Dendritic cell treated with granulocyte-macrophage colony-stimulating factor and Interleukin-4, amounts not matched to agents 40 ng/mL and 50 ng/mL, for 4 days (primary cell): ENCODE measurements at regions not wholly inside any gene's neighbourhood (a gene's known extent, or its start where the extent isn't known, plus 50 kb on each side); places are given as distances from the start of the nearest gene placed in this dataset.

Experiments used
- H3K27ac Mint-ChIP-seq: one replicate; pipeline ENCODE4 v1.8.0; 2022; ENCODE audit warnings: mild to moderate bottlenecking, mixed read lengths
- H3K27me3 Mint-ChIP-seq: one replicate; pipeline ENCODE4 v1.8.0; 2022; ENCODE audit warnings: mild to moderate bottlenecking, mixed read lengths
- H3K36me3 Mint-ChIP-seq: one replicate; pipeline ENCODE4 v1.8.0; 2022; ENCODE audit warnings: low read depth, mixed read lengths
- H3K4me1 Mint-ChIP-seq: one replicate; pipeline ENCODE4 v1.8.0; 2022; ENCODE audit warnings: low read depth, mixed read lengths
- H3K4me3 Mint-ChIP-seq: one replicate; pipeline ENCODE4 v1.8.0; 2022; ENCODE audit warnings: mild to moderate bottlenecking, moderate library complexity, mixed read lengths
- H3K9me3 Mint-ChIP-seq: one replicate; pipeline ENCODE4 v1.8.0; 2022; ENCODE audit warnings: mixed read lengths
- intact Hi-C: fragments of 100-400 bp; cut with micrococcal nuclease; formaldehyde crosslinking; loops from one replicate; pipeline ENCODE4 v1.15.0; 2022

- no peak overlapping the region for H3K27ac Mint-ChIP-seq
- no peaks in the 10 kb centered on the region for H3K36me3 Mint-ChIP-seq
- intact Hi-C loops: no loop called here
- no peak overlapping the region for H3K4me3 Mint-ChIP-seq
- H3K9me3 Mint-ChIP-seq: no peaks in the 10 kb centered on the region
- H3K27me3 Mint-ChIP-seq: peaks cover 13% of the 10 kb centered on the region
- peaks cover 6% of the 10 kb centered on the region for H3K4me1 Mint-ChIP-seq
Observed at GRCh38 chr14:25118671-25119070, 68.7 kb upstream of the STXBP6 start.

- intact Hi-C loops: no loop called here
- Mint-ChIP-seq H3K4me3 (no peak overlapping the region), H3K4me1 (peaks cover 6% of the 10 kb centered on the region), H3K27me3 (peaks cover 20% of the 10 kb centered on the region), H3K36me3 (no peaks in the 10 kb centered on the region), H3K27ac (no peak overlapping the region), H3K9me3 (no peaks in the 10 kb centered on the region)
Observed at GRCh38 chr14:25117342-25117741, 67.4 kb upstream of the STXBP6 start.

GRCh38 chr14:25116607-25117006 lies 66.7 kb upstream of the STXBP6 start:
- intact Hi-C loops: no loop called here
- H3K4me3 Mint-ChIP-seq: no peak overlapping the region

DNA sequence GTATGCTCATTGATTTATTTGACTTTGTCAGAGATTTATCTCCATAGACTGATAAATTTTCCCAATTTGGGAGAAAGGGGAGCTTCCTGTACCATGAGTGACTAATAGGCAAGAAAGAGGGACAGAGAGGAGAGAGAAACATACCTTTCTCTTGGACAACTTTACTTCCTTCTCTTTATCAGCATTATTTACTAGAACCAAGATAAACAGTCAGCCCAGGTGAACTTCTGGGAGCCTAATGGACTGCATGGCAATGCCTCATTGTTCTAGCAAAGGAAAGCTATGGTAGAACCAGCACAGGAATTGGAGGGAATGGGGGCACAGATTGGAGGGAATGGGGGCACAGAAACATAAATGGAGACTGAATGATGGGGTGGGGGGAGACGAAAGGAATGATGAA lies 63.4 kb upstream of the STXBP6 start:
- no peaks in the 10 kb centered on the region for H3K36me3 Mint-ChIP-seq
- H3K4me3 Mint-ChIP-seq: no peak overlapping the region
- no peak overlapping the region for H3K27ac Mint-ChIP-seq
- H3K9me3 Mint-ChIP-seq: no peaks in the 10 kb centered on the region
- H3K4me1 Mint-ChIP-seq: no peaks in the 10 kb centered on the region
- H3K27me3 Mint-ChIP-seq: peaks cover 25% of the 10 kb centered on the region
- intact Hi-C loops: no loop called here

More at GRCh38 chr14:25116607-25117006, 66.7 kb upstream of the STXBP6 start:
- Mint-ChIP-seq H3K27ac (no peak overlapping the region), H3K4me1 (no peaks in the 10 kb centered on the region), H3K36me3 (no peaks in the 10 kb centered on the region), H3K9me3 (no peaks in the 10 kb centered on the region), H3K27me3 (peaks cover 20% of the 10 kb centered on the region)

- no peaks in the 10 kb centered on the region for H3K36me3 Mint-ChIP-seq
- H3K9me3 Mint-ChIP-seq: no peaks in the 10 kb centered on the region
- no peak overlapping the region for H3K27ac Mint-ChIP-seq
- intact Hi-C loops: no loop called here
- no peaks in the 10 kb centered on the region for H3K4me1 Mint-ChIP-seq
- H3K4me3 Mint-ChIP-seq: no peak overlapping the region
- peaks cover 24% of the 10 kb centered on the region for H3K27me3 Mint-ChIP-seq
Observed at GRCh38 chr14:25111061-25111601, 61.2 kb upstream of the STXBP6 start.

DNA sequence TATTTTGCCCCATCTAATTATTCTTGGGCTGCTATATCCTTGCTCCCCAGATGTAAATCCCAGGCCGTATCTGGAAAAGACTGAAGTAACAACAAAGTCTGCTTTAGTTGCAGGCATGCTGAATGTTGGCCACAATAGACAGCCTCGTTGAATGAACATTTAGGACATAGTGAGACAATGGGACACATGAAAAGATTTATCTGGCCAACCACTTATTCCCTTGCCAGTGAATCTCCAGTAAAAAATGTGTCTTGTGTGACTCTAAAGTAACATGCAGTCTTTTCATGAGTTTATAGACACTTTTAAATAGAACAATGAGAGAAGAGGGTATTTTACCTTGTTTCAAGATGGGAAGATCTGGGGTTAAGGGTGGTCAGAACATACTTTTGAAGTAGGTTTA lies 60.2 kb upstream of the STXBP6 start:
- intact Hi-C loops: no loop called here
- H3K4me3 Mint-ChIP-seq: no peak overlapping the region
- H3K4me1 Mint-ChIP-seq: peaks cover 2% of the 10 kb centered on the region
- H3K27me3 Mint-ChIP-seq: peaks cover 22% of the 10 kb centered on the region
- no peaks in the 10 kb centered on the region for H3K9me3 Mint-ChIP-seq
- no peaks in the 10 kb centered on the region for H3K36me3 Mint-ChIP-seq
- no peak overlapping the region for H3K27ac Mint-ChIP-seq

GRCh38 chr14:25108959-25109358 lies 59.0 kb upstream of the STXBP6 start:
- intact Hi-C loops: no loop called here
- no peak overlapping the region for H3K27ac Mint-ChIP-seq
- no peaks in the 10 kb centered on the region for H3K36me3 Mint-ChIP-seq
- peaks cover 19% of the 10 kb centered on the region for H3K27me3 Mint-ChIP-seq
- H3K9me3 Mint-ChIP-seq: no peaks in the 10 kb centered on the region
- H3K4me3 Mint-ChIP-seq: no peak overlapping the region
- peaks cover 12% of the 10 kb centered on the region for H3K4me1 Mint-ChIP-seq

GRCh38 chr14:25108291-25108690 lies 58.3 kb upstream of the STXBP6 start:
- Mint-ChIP-seq H3K27me3 (peaks cover 13% of the 10 kb centered on the region), H3K9me3 (no peaks in the 10 kb centered on the region), H3K4me3 (no peak overlapping the region), H3K36me3 (no peaks in the 10 kb centered on the region), H3K4me1 (peaks cover 18% of the 10 kb centered on the region), H3K27ac (no peak overlapping the region)
- intact Hi-C loops: no loop called here

DNA sequence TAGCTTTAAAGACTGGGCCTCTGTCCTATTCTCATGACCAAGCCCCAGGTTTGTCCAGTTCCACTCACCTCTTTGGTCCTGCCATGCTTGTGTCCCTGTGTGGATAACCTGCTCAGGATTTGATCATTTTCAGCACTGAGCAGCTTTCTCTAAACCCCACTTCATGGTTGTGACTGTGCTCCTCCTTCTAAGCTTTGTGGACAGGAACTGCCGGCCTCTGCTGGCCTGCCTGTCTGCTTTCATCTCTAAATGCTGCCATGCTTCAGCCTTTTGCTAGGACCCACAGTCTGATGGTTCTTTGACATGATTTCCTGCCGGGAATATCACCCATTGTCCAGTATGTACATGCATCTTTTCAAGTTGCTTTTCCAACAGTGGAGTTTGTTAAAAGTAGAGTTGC lies 53.9 kb upstream of the STXBP6 start:
- Mint-ChIP-seq H3K27me3 (peaks cover 2% of the 10 kb centered on the region), H3K9me3 (no peaks in the 10 kb centered on the region), H3K4me3 (no peak overlapping the region), H3K4me1 (peaks cover 23% of the 10 kb centered on the region), H3K36me3 (no peaks in the 10 kb centered on the region), H3K27ac (no peak overlapping the region)
- intact Hi-C loops: no loop called here

GRCh38 chr14:25103271-25103670 lies 53.3 kb upstream of the STXBP6 start:
- peaks cover 2% of the 10 kb centered on the region for H3K27me3 Mint-ChIP-seq
- intact Hi-C loops: no loop called here
- H3K27ac Mint-ChIP-seq: peak overlapping the region; percentile 18
- H3K4me1 Mint-ChIP-seq: peaks cover 23% of the 10 kb centered on the region
- H3K4me3 Mint-ChIP-seq: no peak overlapping the region
- no peaks in the 10 kb centered on the region for H3K36me3 Mint-ChIP-seq
- H3K9me3 Mint-ChIP-seq: no peaks in the 10 kb centered on the region

DNA sequence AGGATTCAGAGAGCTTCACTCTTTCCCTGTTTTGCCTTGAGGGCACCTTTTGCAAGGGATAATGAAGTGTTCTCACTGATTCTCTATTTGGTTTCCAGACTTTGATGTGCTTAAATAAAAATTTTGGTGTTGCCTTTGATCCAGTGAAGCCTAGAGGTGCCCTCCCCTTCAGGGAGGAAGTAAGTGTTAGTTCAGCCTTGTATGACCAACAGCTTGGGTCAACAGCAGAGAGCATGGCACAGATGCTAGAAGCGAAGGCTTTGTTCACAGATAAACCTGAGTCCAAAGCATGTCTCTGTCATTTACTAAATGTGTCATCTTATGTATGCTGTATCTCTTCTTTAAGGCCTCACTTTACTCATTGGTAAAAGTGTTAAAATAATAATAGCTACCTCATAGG lies 52.8 kb upstream of the STXBP6 start:
- Mint-ChIP-seq H3K9me3 (no peaks in the 10 kb centered on the region), H3K4me1 (peaks cover 23% of the 10 kb centered on the region), H3K27ac (peak overlapping the region; percentile 18), H3K27me3 (peaks cover 2% of the 10 kb centered on the region), H3K4me3 (no peak overlapping the region), H3K36me3 (no peaks in the 10 kb centered on the region)
- intact Hi-C loops: no loop called here

DNA sequence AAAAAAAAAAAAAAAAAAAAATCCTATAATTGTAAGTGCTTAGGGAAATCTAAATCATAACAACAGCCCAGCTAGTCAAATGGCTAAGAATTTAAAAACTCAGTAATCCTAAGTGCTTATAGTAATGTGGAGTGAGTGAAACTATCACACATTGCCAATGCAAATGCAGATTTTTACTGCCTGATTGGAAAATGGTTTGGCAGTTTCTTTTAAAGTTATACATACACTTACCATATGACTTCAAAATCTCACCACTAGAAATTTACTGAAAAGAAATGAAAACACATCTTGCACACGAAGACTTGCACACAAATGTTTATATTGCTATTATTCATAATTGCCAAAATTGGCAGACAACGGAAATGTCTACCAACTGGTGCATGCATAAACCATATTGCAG lies 51.3 kb upstream of the STXBP6 start:
- Mint-ChIP-seq H3K4me1 (peaks cover 23% of the 10 kb centered on the region), H3K27me3 (no peaks in the 10 kb centered on the region), H3K9me3 (no peaks in the 10 kb centered on the region), H3K36me3 (no peaks in the 10 kb centered on the region), H3K4me3 (no peak overlapping the region), H3K27ac (no peak overlapping the region)
- intact Hi-C loops: no loop called here
